ENCODE measurements at regions not wholly inside any gene's neighbourhood (a gene's known extent, or its start where the extent isn't known, plus 50 kb on each side); places are given as distances from the start of the nearest gene placed in this dataset.

DNA sequence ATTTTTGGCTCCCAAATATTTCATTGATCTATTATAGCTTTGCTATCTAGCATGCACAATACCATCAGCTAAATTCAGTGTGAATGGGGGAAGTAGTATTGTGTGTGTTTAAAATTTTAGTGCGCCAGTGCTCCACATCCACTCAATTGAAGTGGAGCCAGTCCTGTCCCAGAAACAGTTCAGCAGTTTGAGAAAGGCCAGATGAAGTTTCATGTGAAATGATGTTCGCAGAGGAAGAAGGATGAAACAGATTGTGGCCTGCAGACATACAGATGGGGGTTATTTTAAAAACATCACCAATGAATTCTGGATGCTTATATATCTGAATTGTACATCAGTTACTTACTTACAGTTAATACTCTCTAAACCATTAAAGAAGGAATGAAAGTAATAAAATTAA, 129.4 kb downstream of the SPRY2 start:
- no CpG with 5 or more reads among the region's 2 CpGs for WGBS (ENCODE audit: insufficient coverage, insufficient read length)
- Histone ChIP-seq H3K27ac (ENCODE audit: low read length) (no peak overlapping the region), H3K36me3 (ENCODE audit: control insufficient read depth, insufficient read depth, low read length) (no peaks in the 10 kb centered on the region), H3K4me3 (ENCODE audit: low read length) (no peak overlapping the region), H3K9me3 (ENCODE audit: control insufficient read depth, insufficient read depth, low read length) (no peaks in the 10 kb centered on the region), H3K27me3 (ENCODE audit: control insufficient read depth, insufficient read depth, low read length) (no peaks in the 10 kb centered on the region), H3K4me1 (ENCODE audit: control insufficient read depth, insufficient read depth, low read length) (no peaks in the 10 kb centered on the region)
- no peak for DNase-seq (ENCODE audit: low read depth, low spot score)

DNA sequence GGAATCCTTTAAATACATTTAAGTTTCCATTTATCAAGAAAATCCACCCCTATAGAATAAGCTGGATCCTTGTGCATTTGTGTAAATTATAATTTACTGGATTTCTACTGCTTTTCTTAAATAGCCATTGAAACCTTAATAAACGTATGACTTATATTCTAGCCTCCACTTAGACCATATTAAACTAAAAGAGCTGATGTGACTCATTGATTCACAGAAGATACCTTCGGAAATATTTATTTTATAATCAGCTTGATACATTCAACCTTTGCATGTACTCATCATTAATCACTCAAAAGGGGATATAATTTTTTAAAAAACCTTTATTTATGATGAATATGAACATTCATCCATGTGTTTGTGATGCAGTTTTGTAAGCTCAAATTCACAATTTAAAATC, 136.3 kb downstream of the SPRY2 start:
- Histone ChIP-seq H3K36me3 (ENCODE audit: control insufficient read depth, insufficient read depth, low read length) (no peaks in the 10 kb centered on the region), H3K27me3 (ENCODE audit: control insufficient read depth, insufficient read depth, low read length) (no peaks in the 10 kb centered on the region), H3K9me3 (ENCODE audit: control insufficient read depth, insufficient read depth, low read length) (no peaks in the 10 kb centered on the region), H3K4me3 (ENCODE audit: low read length) (no peak overlapping the region), H3K4me1 (ENCODE audit: control insufficient read depth, insufficient read depth, low read length) (no peaks in the 10 kb centered on the region), H3K27ac (ENCODE audit: low read length) (no peak overlapping the region)
- DNase-seq (ENCODE audit: low read depth, low spot score) = no peak
- no CpG with 5 or more reads among the region's 2 CpGs for WGBS (ENCODE audit: insufficient coverage, insufficient read length)

DNA sequence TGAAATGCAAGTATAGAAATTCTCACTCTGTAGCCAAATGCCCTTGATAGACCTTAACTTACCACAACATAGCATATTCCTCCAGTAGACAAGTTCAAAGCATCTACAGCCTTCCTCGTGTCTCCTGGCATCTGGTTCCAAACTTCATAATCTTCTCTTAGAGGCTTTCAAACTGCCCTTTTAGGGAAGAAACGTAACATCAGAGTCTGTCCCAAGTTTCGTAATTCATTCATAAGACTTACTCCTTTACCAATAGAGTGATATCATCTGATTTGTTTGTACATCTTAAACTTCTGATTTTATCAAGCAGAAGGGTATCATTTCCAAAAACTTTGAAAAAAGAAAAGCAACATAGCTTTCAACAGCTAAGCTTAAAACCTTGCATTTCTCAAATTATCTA, 137.4 kb downstream of the SPRY2 start:
- H3K4me3 ChIP-seq (ENCODE audit: low read length) = no peak overlapping the region
- no CpG with 5 or more reads among the region's 3 CpGs for WGBS (ENCODE audit: insufficient coverage, insufficient read length)
- no peak overlapping the region for H3K27ac ChIP-seq (ENCODE audit: low read length)
- no peak for DNase-seq (ENCODE audit: low read depth, low spot score)
- H3K36me3 ChIP-seq (ENCODE audit: control insufficient read depth, insufficient read depth, low read length) = no peaks in the 10 kb centered on the region
- no peaks in the 10 kb centered on the region for H3K9me3 ChIP-seq (ENCODE audit: control insufficient read depth, insufficient read depth, low read length)
- no peaks in the 10 kb centered on the region for H3K27me3 ChIP-seq (ENCODE audit: control insufficient read depth, insufficient read depth, low read length)
- no peaks in the 10 kb centered on the region for H3K4me1 ChIP-seq (ENCODE audit: control insufficient read depth, insufficient read depth, low read length)

DNA sequence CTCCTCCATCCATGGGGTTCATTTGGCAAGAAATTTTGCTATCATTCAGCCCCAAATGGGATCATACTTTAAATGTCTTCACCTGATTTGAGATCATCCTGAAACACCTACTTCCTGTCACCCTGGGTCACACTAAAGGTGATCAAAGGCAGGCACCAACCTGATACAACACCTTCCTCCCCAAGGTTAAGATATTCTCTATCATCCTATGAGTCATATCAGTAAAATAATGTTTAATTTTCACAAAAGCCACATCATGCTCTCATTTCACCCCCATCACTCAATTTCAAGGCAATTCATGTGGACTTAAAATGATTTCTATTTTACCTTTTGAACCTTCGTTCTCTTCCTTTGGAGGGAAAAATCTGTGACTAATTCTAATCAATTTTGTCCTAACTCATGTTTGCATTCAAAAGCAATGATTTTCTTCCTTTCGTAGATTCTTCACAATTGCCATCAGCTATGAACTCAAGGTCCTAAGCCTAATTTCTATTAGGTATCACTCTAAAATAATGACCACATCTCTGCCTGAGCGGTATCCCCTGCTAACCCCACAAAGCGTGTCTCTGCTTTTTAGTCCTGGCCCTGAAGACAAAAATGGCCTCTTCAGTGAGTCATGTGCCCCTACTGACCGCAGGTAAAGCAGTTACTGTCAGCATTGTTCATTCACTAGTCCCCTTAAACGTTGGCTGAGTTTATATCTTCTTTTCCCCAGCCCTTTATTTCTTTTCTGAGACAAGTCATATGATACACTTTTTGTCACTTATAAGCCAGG, 139.0 kb downstream of the SPRY2 start:
- no peaks in the 10 kb centered on the region for H3K27me3 ChIP-seq (ENCODE audit: control insufficient read depth, insufficient read depth, low read length)
- no CpG with 5 or more reads among the region's 6 CpGs for WGBS (ENCODE audit: insufficient coverage, insufficient read length)

DNA sequence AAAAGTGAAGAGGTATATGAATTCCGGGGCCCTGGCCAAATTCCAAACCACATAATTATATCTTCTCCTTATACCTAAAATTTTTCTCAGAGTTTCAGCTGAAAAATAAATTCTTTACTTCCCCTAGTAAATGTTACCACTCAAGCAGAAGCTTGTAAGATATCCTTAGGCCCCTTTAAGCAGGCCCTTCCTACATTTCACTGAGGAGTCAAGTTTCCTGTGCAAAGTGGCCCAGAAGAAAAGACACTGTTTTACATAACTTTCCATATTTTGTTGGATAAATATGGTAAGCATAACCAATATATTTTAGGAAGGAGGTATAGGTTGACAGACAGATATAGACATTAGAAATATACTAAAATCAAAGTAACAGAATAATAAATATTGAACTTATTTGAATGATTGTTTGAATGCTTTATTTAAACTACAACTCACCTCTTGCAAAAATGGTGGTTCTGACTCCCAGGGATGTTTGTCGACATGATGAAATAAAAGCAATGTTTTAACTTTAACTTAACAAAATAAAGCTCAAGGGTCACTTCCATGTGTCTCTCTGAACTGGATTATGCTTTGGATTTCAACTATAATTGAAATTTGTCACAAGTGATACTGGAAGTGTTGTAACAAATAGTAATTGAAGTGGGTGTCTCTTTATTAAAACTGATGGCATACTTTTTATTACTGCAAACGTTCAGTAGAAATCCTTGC, 141.2 kb downstream of the SPRY2 start:
- H3K4me3 ChIP-seq (ENCODE audit: low read length) = no peak overlapping the region
- H3K36me3 ChIP-seq (ENCODE audit: control insufficient read depth, insufficient read depth, low read length) = no peaks in the 10 kb centered on the region
- H3K27ac ChIP-seq (ENCODE audit: low read length) = no peak overlapping the region
- no peak for DNase-seq (ENCODE audit: low read depth, low spot score)
- H3K27me3 ChIP-seq (ENCODE audit: control insufficient read depth, insufficient read depth, low read length) = no peaks in the 10 kb centered on the region
- WGBS (ENCODE audit: insufficient coverage, insufficient read length) = no CpG with 5 or more reads among the region's 3 CpGs
- no peaks in the 10 kb centered on the region for H3K9me3 ChIP-seq (ENCODE audit: control insufficient read depth, insufficient read depth, low read length)
- H3K4me1 ChIP-seq (ENCODE audit: control insufficient read depth, insufficient read depth, low read length) = no peaks in the 10 kb centered on the region

More for the DNA sequence above, 139.0 kb downstream of the SPRY2 start:
- Histone ChIP-seq H3K4me1 (ENCODE audit: control insufficient read depth, insufficient read depth, low read length) (no peaks in the 10 kb centered on the region), H3K4me3 (ENCODE audit: low read length) (no peak overlapping the region), H3K36me3 (ENCODE audit: control insufficient read depth, insufficient read depth, low read length) (no peaks in the 10 kb centered on the region), H3K27ac (ENCODE audit: low read length) (no peak overlapping the region), H3K9me3 (ENCODE audit: control insufficient read depth, insufficient read depth, low read length) (no peaks in the 10 kb centered on the region)
- no peak for DNase-seq (ENCODE audit: low read depth, low spot score)

DNA sequence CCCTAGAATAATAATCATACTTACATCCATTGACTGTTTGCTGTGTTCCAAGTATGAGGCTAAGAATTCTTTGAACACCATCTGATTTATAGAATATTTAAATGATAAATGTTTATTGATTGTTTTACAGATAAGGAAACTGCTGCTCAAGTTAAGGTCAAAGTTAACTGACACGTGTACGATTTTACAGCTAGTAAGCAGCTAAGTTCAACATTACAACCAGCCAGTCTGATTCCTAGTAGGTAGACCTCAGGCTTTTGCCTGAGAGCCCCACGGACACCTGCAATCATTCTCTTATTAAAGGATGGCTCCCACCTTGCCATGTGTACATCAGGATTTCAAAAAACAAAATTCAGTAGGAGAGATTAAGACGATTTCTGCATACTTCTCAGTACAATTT, 141.9 kb downstream of the SPRY2 start:
- Histone ChIP-seq H3K36me3 (ENCODE audit: control insufficient read depth, insufficient read depth, low read length) (no peaks in the 10 kb centered on the region), H3K27ac (ENCODE audit: low read length) (no peak overlapping the region), H3K27me3 (ENCODE audit: control insufficient read depth, insufficient read depth, low read length) (no peaks in the 10 kb centered on the region), H3K4me1 (ENCODE audit: control insufficient read depth, insufficient read depth, low read length) (no peaks in the 10 kb centered on the region), H3K4me3 (ENCODE audit: low read length) (no peak overlapping the region), H3K9me3 (ENCODE audit: control insufficient read depth, insufficient read depth, low read length) (no peaks in the 10 kb centered on the region)
- no CpG with 5 or more reads among the region's 4 CpGs for WGBS (ENCODE audit: insufficient coverage, insufficient read length)
- no peak for DNase-seq (ENCODE audit: low read depth, low spot score)

DNA sequence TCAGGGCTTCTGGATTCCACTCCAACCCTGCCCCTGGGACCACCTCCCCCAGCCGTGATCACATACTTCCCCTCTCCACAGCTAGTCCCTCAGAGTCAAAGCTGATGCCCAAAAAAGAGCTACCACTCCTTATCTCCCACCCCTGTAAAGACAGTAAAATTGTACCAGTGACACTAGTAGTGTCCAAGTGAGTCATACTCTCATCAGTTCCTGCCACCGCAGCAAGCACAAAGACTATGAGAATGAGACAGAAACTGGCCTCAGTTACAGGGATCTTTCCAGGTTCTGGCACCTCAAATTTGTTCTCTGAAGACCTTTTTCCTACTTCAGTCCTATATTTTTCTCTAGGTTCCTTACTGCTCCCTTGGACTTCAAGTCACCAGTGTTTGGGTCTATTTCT, 144.2 kb downstream of the SPRY2 start:
- H3K27ac ChIP-seq (ENCODE audit: low read length) = no peak overlapping the region
- DNase-seq (ENCODE audit: low read depth, low spot score) = no peak
- no peaks in the 10 kb centered on the region for H3K36me3 ChIP-seq (ENCODE audit: control insufficient read depth, insufficient read depth, low read length)
- no peak overlapping the region for H3K4me3 ChIP-seq (ENCODE audit: low read length)
- no CpG with 5 or more reads among the region's 2 CpGs for WGBS (ENCODE audit: insufficient coverage, insufficient read length)
- no peaks in the 10 kb centered on the region for H3K9me3 ChIP-seq (ENCODE audit: control insufficient read depth, insufficient read depth, low read length)
- H3K4me1 ChIP-seq (ENCODE audit: control insufficient read depth, insufficient read depth, low read length) = 0 out of 2 replicates have a peak, but pooled peaks cover 1% of the 10 kb centered on the region
- H3K27me3 ChIP-seq (ENCODE audit: control insufficient read depth, insufficient read depth, low read length) = no peaks in the 10 kb centered on the region

DNA sequence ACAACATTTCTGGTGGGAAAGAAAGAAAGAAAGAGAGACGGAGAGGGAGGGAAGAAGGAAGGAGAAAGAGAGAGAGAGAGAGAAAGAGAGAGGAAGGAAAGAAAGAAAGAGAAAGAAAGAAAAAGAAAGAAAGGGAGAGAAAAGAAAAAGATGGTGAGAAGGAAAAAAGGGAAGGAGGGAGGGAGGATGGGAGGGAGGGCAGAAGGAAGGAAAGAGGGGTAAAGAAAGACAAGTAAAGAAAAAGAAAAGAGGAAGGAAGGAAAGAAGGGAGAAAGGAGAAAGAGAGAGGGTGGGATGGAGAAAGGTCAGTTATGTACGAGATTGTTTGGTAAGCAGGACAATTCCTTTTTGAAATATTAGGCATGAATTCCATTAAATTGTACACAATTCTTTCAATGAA, 145.3 kb downstream of the SPRY2 start:
- no peaks in the 10 kb centered on the region for H3K27me3 ChIP-seq (ENCODE audit: control insufficient read depth, insufficient read depth, low read length)
- no peaks in the 10 kb centered on the region for H3K36me3 ChIP-seq (ENCODE audit: control insufficient read depth, insufficient read depth, low read length)
- 100% methylated on average over 1 of the region's 2 CpGs for WGBS (ENCODE audit: insufficient coverage, insufficient read length)
- no peak overlapping the region for H3K4me3 ChIP-seq (ENCODE audit: low read length)
- DNase-seq (ENCODE audit: low read depth, low spot score) = no peak
- no peaks in the 10 kb centered on the region for H3K9me3 ChIP-seq (ENCODE audit: control insufficient read depth, insufficient read depth, low read length)
- H3K27ac ChIP-seq (ENCODE audit: low read length) = no peak overlapping the region
- H3K4me1 ChIP-seq (ENCODE audit: control insufficient read depth, insufficient read depth, low read length) = 0 out of 2 replicates have a peak, but pooled peaks cover 1% of the 10 kb centered on the region

DNA sequence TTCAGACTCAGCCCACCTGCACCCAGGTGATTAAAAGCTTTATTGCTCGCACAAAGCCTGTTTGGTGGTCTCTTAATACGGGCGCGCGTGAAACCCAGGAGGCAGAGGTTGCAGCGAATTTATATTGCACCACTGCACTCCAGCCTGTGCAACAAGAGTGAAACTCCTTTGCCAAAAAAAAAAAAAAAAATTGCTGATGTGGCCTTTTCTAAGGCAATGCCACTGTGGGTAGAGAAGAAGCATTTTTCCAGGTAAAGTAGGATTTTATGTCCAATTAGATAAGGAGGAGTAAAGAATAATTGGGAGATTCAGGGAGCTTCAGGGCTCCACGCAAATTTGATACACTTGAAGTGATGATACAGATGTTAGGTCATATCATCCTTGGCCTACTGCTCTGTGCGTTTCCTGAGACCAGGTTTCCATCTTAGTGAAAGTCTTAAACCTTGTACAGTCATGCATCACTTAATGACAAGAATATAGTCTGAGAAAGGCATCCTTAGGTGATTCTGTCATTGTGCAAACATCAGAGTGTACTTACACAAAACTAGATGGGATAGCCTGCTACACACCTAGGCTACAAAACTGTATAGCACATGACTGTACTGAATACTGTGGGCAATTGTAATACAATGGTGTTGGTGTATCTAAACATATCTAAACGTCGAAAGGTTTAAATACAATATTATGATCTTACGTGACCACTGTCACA, 150.9 kb downstream of the SPRY2 start:
- Histone ChIP-seq H3K9me3 (ENCODE audit: control insufficient read depth, insufficient read depth, low read length) (no peaks in the 10 kb centered on the region), H3K36me3 (ENCODE audit: control insufficient read depth, insufficient read depth, low read length) (no peaks in the 10 kb centered on the region), H3K27ac (ENCODE audit: low read length) (no peak overlapping the region), H3K27me3 (ENCODE audit: control insufficient read depth, insufficient read depth, low read length) (no peaks in the 10 kb centered on the region), H3K4me1 (ENCODE audit: control insufficient read depth, insufficient read depth, low read length) (0 out of 2 replicates have a peak, but pooled peaks cover 1% of the 10 kb centered on the region), H3K4me3 (ENCODE audit: low read length) (no peak overlapping the region)
- DNase-seq (ENCODE audit: low read depth, low spot score) = no peak
- whole genome bisulfite sequencing (ENCODE audit: insufficient coverage, insufficient read length) = no CpG with 5 or more reads among the region's 11 CpGs

DNA sequence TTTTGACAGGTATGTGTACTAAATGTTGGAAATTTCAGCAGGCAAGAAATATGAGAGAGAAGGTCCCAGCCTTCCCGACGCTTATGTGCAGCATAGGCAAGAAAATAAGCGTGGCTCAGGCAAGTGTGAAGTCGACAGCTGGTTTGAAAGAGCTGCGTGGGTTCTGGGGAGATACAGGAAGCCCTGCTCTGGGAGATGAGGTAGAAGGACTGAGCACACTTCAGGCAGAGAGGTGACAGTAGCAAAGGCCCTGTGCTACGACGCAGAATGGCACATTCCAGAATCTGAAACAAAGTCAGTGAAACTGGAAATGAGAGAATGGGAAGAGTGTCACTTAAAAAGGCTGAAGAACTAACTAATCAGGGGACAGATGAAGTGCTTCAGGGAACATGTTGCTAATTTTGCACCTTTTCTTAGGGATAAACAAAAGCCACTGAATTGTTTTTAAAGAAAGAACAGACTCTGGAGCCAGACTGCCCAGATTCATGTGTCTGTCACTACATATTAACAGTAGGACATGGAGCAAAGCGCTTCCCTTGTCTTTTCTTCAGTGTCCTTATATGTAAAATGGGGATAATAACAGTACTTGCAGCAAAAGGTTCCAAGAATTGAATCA, 160.1 kb downstream of the SPRY2 start:
- no peaks in the 10 kb centered on the region for H3K27me3 ChIP-seq (ENCODE audit: control insufficient read depth, insufficient read depth, low read length)
- no CpG with 5 or more reads among the region's 8 CpGs for WGBS (ENCODE audit: insufficient coverage, insufficient read length)
- H3K36me3 ChIP-seq (ENCODE audit: control insufficient read depth, insufficient read depth, low read length) = no peaks in the 10 kb centered on the region
- no peak for DNase-seq (ENCODE audit: low read depth, low spot score)
- H3K4me3 ChIP-seq (ENCODE audit: low read length) = no peak overlapping the region
- no peaks in the 10 kb centered on the region for H3K4me1 ChIP-seq (ENCODE audit: control insufficient read depth, insufficient read depth, low read length)
- H3K27ac ChIP-seq (ENCODE audit: low read length) = no peak overlapping the region
- H3K9me3 ChIP-seq (ENCODE audit: control insufficient read depth, insufficient read depth, low read length) = no peaks in the 10 kb centered on the region
